SK-N-SH (cell line): ENCODE measurements at regions not wholly inside any gene's neighbourhood (a gene's known extent, or its start where the extent isn't known, plus 50 kb on each side); places are given as distances from the start of the nearest gene placed in this dataset.
A peak's percentile ranks its signal among the peaks of the same experiment; 100 is the strongest.

Experiments used
- CTCF ChIA-PET: fragments of 300-600, 350-600 bp; formaldehyde crosslinking; extraction: SDS; loops from one replicate; lab custom pipeline; 2021; lab: Yijun Ruan, JAX
- POLR2A ChIA-PET: fragments of 350-600 bp; sonication (Branson Sonifier 250); formaldehyde crosslinking; extraction: SDS; loops from one replicate; lab custom pipeline; 2020; ENCODE audit warnings: antibody characterized with exemption, inconsistent platforms; lab: Yijun Ruan, JAX
- DNase-seq: peaks from one replicate; pipeline ENCODE4 v3.0.0; 2012
- H2AFZ ChIP-seq: fragments of 200-600 bp; sonication (generic); 2 replicates; pipeline ENCODE4 v1.8.1; 2016; ENCODE audit warnings: antibody characterized with exemption, mild to moderate bottlenecking, low read depth
- H3F3A ChIP-seq: fragments of 200-600 bp; sonication (generic); replicated peaks from 2 replicates; pipeline ENCODE3; 2016; ENCODE audit warnings: antibody characterized with exemption, mild to moderate bottlenecking; ENCODE audit not compliant: insufficient read depth
- H3K27ac ChIP-seq, 2 experiments: fragments of 200-500 bp in 1 of 2; fragments of 200-600 bp in 1 of 2; sonication (Bioruptor generic) in 1 of 2; sonication (generic), shearing (Covaris generic) in 1 of 2; 2 replicates each; pipeline versions ENCODE4 v1.5.1 to v1.6.1; 2014 to 2016; ENCODE audit warnings: low read depth in 2 of 2, inconsistent platforms in 1 of 2, low read length in 1 of 2, mild to moderate bottlenecking in 1 of 2, mixed read lengths in 1 of 2
- H3K27me3 ChIP-seq: fragments of 200-600 bp; sonication (generic), shearing (Covaris generic); 2 replicates; pipeline ENCODE4 v1.6.1; 2016; ENCODE audit warnings: mixed run types; ENCODE audit not compliant: insufficient read depth
- H3K36me3 ChIP-seq, 2 experiments: fragments of 200-500 bp in 1 of 2; fragments of 200-600 bp in 1 of 2; sonication (Bioruptor generic) in 1 of 2; sonication (generic) in 1 of 2; replicated peaks in 1 of 2; 2 replicates each; pipeline versions ENCODE3 to v1.5.1; 2014 to 2016; ENCODE audit warnings: low read length in 1 of 2, mild to moderate bottlenecking in 1 of 2; ENCODE audit not compliant: insufficient read depth in 2 of 2, control insufficient read depth in 1 of 2
- H3K4me1 ChIP-seq, 2 experiments: fragments of 200-500 bp in 1 of 2; fragments of 200-600 bp in 1 of 2; sonication (Bioruptor generic) in 1 of 2; sonication (generic), shearing (Covaris generic) in 1 of 2; 2 replicates each; pipeline versions ENCODE4 v1.5.1 to v1.6.1; 2014 to 2016; ENCODE audit warnings: low read depth in 1 of 2, low read length in 1 of 2, mixed run types in 1 of 2; ENCODE audit not compliant: insufficient read depth in 2 of 2, control insufficient read depth in 1 of 2
- H3K4me2 ChIP-seq: fragments of 200-600 bp; sonication (generic), shearing (Covaris generic); 2 replicates; pipeline ENCODE4 v1.6.1; 2017; ENCODE audit warnings: mixed run types
- H3K4me3 ChIP-seq, 2 experiments: fragments of 200-500 bp in 1 of 2; fragments of 200-600 bp in 1 of 2; sonication (Bioruptor generic) in 1 of 2; sonication (generic), shearing (Covaris generic) in 1 of 2; 2 replicates each; pipeline versions ENCODE4 v1.5.1 to v1.8.1; 2014 to 2016; ENCODE audit warnings: low read depth in 2 of 2, inconsistent platforms in 1 of 2, low read length in 1 of 2, mild to moderate bottlenecking in 1 of 2, mixed read lengths in 1 of 2, moderate library complexity in 1 of 2
- H3K79me2 ChIP-seq: fragments of 200-600 bp; sonication (generic); 2 replicates; pipeline ENCODE4 v1.8.1; 2017; ENCODE audit warnings: mild to moderate bottlenecking; ENCODE audit not compliant: insufficient read depth
- H3K9ac ChIP-seq: fragments of 200-600 bp; sonication (generic); 2 replicates; pipeline ENCODE4 v1.6.1; 2017; ENCODE audit warnings: mixed run types
- H3K9me2 ChIP-seq: fragments of 200-600 bp; sonication (generic); 2 replicates; pipeline ENCODE4 v1.6.1; 2017; ENCODE audit warnings: mixed run types
- H3K9me3 ChIP-seq: fragments of 200-600 bp; sonication (generic); 2 replicates; pipeline ENCODE4 v1.6.1; 2017; ENCODE audit warnings: mixed run types, mild to moderate bottlenecking, moderate library complexity
- H4K20me1 ChIP-seq: fragments of 200-600 bp; sonication (generic); 2 replicates; pipeline ENCODE4 v1.6.1; 2017; ENCODE audit warnings: mild to moderate bottlenecking, mixed run types; ENCODE audit not compliant: insufficient read depth
- ELF1 ChIP-seq: IDR thresholded peaks from 2 replicates; pipeline ENCODE4 v1.4.0; 2012
- FOSL2 ChIP-seq: IDR thresholded peaks from 2 replicates; pipeline ENCODE4 v1.4.0; 2012; ENCODE audit warnings: low read depth, mild to moderate bottlenecking, moderate library complexity, borderline replicate concordance
- FOXM1 ChIP-seq: IDR thresholded peaks from 2 replicates; pipeline ENCODE4 v1.4.0; 2012; ENCODE audit warnings: low read depth, mild to moderate bottlenecking
- GABPA ChIP-seq: IDR thresholded peaks from 2 replicates; pipeline ENCODE4 v1.4.0; 2012; ENCODE audit warnings: low read depth, mild to moderate bottlenecking
- GATA2 ChIP-seq: sonication (generic); formaldehyde crosslinking; IDR thresholded peaks from 2 replicates; pipeline ENCODE4 v1.5.0; 2020; ENCODE audit warnings: mild to moderate bottlenecking, missing genetic modification reagents
- JUND ChIP-seq: IDR thresholded peaks from 2 replicates; pipeline ENCODE4 v1.4.0; 2012
- MAX ChIP-seq: IDR thresholded peaks from 2 replicates; pipeline ENCODE4 v1.4.0; 2012; ENCODE audit warnings: low read depth
- MEF2A ChIP-seq: IDR thresholded peaks from 2 replicates; pipeline ENCODE4 v1.4.0; 2012; ENCODE audit warnings: low read depth, borderline replicate concordance
- MXI1 ChIP-seq: IDR thresholded peaks from 2 replicates; pipeline ENCODE4 v1.6.1; 2012; ENCODE audit warnings: mild to moderate bottlenecking, low read depth, low read length, improper control_type of control experiment
- NRF1 ChIP-seq: IDR thresholded peaks from 2 replicates; pipeline ENCODE4 v1.6.1; 2012; ENCODE audit warnings: low read depth, mild to moderate bottlenecking, low read length
- POLR2AphosphoS5 ChIP-seq: IDR thresholded peaks from 2 replicates; pipeline ENCODE4 v1.6.1; 2012; ENCODE audit warnings: low read depth, low read length
- RAD21 ChIP-seq: IDR thresholded peaks from 2 replicates; pipeline ENCODE4 v1.6.1; 2012; ENCODE audit warnings: mild to moderate bottlenecking, low read length
- RCOR1 ChIP-seq: fragments of 150-350 bp; IDR thresholded peaks from 2 replicates; pipeline ENCODE4 v1.6.1; 2017; ENCODE audit warnings: antibody characterized with exemption, low read length
- RFX5 ChIP-seq: IDR thresholded peaks from 2 replicates; pipeline ENCODE4 v1.6.1; 2012; ENCODE audit warnings: mild to moderate bottlenecking, improper control_type of control experiment, low read length
- RXRA ChIP-seq: IDR thresholded peaks from 2 replicates; pipeline ENCODE4 v1.4.0; 2012; ENCODE audit warnings: low read depth, mild to moderate bottlenecking, borderline replicate concordance
- SIN3A ChIP-seq: IDR thresholded peaks from 2 replicates; pipeline ENCODE4 v1.6.1; 2012; ENCODE audit warnings: low read depth, mild to moderate bottlenecking, low read length, moderate library complexity, borderline replicate concordance
- SMC3 ChIP-seq: IDR thresholded peaks from 2 replicates; pipeline ENCODE4 v1.6.1; 2012; ENCODE audit warnings: low read depth, low read length, improper control_type of control experiment
- TCF12 ChIP-seq: IDR thresholded peaks from 2 replicates; pipeline ENCODE4 v1.4.0; 2012
- TEAD4 ChIP-seq: IDR thresholded peaks from 2 replicates; pipeline ENCODE4 v1.4.0; 2012; ENCODE audit warnings: mild to moderate bottlenecking, borderline replicate concordance; ENCODE audit not compliant: insufficient read depth
- USF1 ChIP-seq: IDR thresholded peaks from 2 replicates; pipeline ENCODE4 v1.4.0; 2012; ENCODE audit warnings: low read depth, borderline replicate concordance
- YY1 ChIP-seq: IDR thresholded peaks from 2 replicates; pipeline ENCODE4 v1.4.0; 2012; ENCODE audit warnings: low read depth, mild to moderate bottlenecking
- WGBS: methylation state at CpG from one replicate; pipeline ENCODE4 v1.1.6; 2017; ENCODE audit warnings: low lambda C conversion rate; 5-methylcytosine and 5-hydroxymethylcytosine counted together
- TF ChIP-seq, protein P1 (sequence below): IDR thresholded peaks from 2 replicates; pipeline ENCODE4; 2012
- TF ChIP-seq, protein P2 (sequence below): IDR thresholded peaks from 2 replicates; pipeline ENCODE4 v1.4.0; 2012; ENCODE audit warnings: low read depth, borderline replicate concordance
- TF ChIP-seq, protein P3 (sequence below): fragments of 200-600 bp; sonication (generic); IDR thresholded peaks from 2 replicates; pipeline ENCODE4 v1.6.1; 2017; ENCODE audit warnings: antibody characterized with exemption, mild to moderate bottlenecking, moderate library complexity

GRCh38 chr21:23695443-23695842 is 1911.8 kb downstream of the MRPL39 start:
- H3K4me1 ChIP-seq: no peaks in the 10 kb centered on the region

GRCh38 chr21:23694390-23694789 is 1912.9 kb downstream of the MRPL39 start:
- H3K4me1 ChIP-seq: no peaks in the 10 kb centered on the region
- H2AFZ ChIP-seq: no peak overlapping the region
- no peaks in the 10 kb centered on the region for H3K79me2 ChIP-seq
- H4K20me1 ChIP-seq: no peaks in the 10 kb centered on the region
- no peak overlapping the region for H3K27ac ChIP-seq
- no peak overlapping the region for H3K9ac ChIP-seq
- H3F3A ChIP-seq: no peaks in the 10 kb centered on the region
- no peaks in the 10 kb centered on the region for H3K9me2 ChIP-seq
- ChIA-PET CTCF (interaction anchor here (0.7 to 2.5 kb wide), 6 partner anchors 10 to 1772 kb away, joined by 3 to 10 read pairs (median 4); no protein-coding TSS in a partner anchor), POLR2A (no interaction called here)
- H3K36me3 ChIP-seq: no peaks in the 10 kb centered on the region
- no peaks in the 10 kb centered on the region for H3K27me3 ChIP-seq
- no peak for DNase-seq
- H3K4me3 ChIP-seq: no peak overlapping the region
- no peaks in the 10 kb centered on the region for H3K9me3 ChIP-seq
- H3K4me2 ChIP-seq: no peak overlapping the region
- TF ChIP-seq JUND: no peak
- TF ChIP-seq SMC3: no peak; the same call in 1 of the 2 replicates
- TF ChIP-seq MEF2A: no peak
- no peak for TF ChIP-seq TEAD4
- no peak for TF ChIP-seq SIN3A
- TF ChIP-seq RAD21: peak; percentile 42
- TF ChIP-seq RXRA: no peak
- no peak for TF ChIP-seq FOXM1
- no peak for TF ChIP-seq RFX5
- TF ChIP-seq USF1: no peak
- no peak for TF ChIP-seq MAX

More at GRCh38 chr21:23695443-23695842, 1911.8 kb downstream of the MRPL39 start:
- no peak overlapping the region for H3K4me3 ChIP-seq
- no peak for DNase-seq
- H3F3A ChIP-seq: no peaks in the 10 kb centered on the region
- TF ChIP-seq NRF1: no peak
- TF ChIP-seq FOSL2: no peak
- TF ChIP-seq POLR2AphosphoS5: no peak
- TF ChIP-seq, protein P1, sequence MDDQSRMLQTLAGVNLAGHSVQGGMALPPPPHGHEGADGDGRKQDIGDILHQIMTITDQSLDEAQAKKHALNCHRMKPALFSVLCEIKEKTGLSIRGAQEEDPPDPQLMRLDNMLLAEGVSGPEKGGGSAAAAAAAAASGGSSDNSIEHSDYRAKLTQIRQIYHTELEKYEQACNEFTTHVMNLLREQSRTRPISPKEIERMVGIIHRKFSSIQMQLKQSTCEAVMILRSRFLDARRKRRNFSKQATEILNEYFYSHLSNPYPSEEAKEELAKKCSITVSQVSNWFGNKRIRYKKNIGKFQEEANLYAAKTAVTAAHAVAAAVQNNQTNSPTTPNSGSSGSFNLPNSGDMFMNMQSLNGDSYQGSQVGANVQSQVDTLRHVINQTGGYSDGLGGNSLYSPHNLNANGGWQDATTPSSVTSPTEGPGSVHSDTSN: no peak
- no peak for TF ChIP-seq MXI1
- TF ChIP-seq RXRA: no peak
- no peak for TF ChIP-seq GABPA
- TF ChIP-seq SIN3A: no peak
- no peak for TF ChIP-seq RAD21
- no peak for TF ChIP-seq GATA2
- TF ChIP-seq RCOR1: no peak
- no peak for TF ChIP-seq TCF12
- no peak for TF ChIP-seq YY1
- TF ChIP-seq, protein P2, sequence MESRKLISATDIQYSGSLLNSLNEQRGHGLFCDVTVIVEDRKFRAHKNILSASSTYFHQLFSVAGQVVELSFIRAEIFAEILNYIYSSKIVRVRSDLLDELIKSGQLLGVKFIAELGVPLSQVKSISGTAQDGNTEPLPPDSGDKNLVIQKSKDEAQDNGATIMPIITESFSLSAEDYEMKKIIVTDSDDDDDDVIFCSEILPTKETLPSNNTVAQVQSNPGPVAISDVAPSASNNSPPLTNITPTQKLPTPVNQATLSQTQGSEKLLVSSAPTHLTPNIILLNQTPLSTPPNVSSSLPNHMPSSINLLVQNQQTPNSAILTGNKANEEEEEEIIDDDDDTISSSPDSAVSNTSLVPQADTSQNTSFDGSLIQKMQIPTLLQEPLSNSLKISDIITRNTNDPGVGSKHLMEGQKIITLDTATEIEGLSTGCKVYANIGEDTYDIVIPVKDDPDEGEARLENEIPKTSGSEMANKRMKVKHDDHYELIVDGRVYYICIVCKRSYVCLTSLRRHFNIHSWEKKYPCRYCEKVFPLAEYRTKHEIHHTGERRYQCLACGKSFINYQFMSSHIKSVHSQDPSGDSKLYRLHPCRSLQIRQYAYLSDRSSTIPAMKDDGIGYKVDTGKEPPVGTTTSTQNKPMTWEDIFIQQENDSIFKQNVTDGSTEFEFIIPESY: no peak
- TF ChIP-seq TEAD4: no peak
- TF ChIP-seq, protein P3, sequence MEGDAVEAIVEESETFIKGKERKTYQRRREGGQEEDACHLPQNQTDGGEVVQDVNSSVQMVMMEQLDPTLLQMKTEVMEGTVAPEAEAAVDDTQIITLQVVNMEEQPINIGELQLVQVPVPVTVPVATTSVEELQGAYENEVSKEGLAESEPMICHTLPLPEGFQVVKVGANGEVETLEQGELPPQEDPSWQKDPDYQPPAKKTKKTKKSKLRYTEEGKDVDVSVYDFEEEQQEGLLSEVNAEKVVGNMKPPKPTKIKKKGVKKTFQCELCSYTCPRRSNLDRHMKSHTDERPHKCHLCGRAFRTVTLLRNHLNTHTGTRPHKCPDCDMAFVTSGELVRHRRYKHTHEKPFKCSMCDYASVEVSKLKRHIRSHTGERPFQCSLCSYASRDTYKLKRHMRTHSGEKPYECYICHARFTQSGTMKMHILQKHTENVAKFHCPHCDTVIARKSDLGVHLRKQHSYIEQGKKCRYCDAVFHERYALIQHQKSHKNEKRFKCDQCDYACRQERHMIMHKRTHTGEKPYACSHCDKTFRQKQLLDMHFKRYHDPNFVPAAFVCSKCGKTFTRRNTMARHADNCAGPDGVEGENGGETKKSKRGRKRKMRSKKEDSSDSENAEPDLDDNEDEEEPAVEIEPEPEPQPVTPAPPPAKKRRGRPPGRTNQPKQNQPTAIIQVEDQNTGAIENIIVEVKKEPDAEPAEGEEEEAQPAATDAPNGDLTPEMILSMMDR: no peak
- no peak for TF ChIP-seq ELF1
- 50% methylated on average over 5 of the region's 5 CpGs for WGBS
- H3K9me2 ChIP-seq: no peaks in the 10 kb centered on the region
- no peak overlapping the region for H2AFZ ChIP-seq
- H4K20me1 ChIP-seq: no peaks in the 10 kb centered on the region
- no peak overlapping the region for H3K27ac ChIP-seq
- H3K9me3 ChIP-seq: no peaks in the 10 kb centered on the region
- ChIA-PET POLR2A (no interaction called here), CTCF (interaction anchor here (0.9 to 2.5 kb wide), 5 partner anchors 9 to 904 kb away, joined by 3 to 10 read pairs (median 4); no protein-coding TSS in a partner anchor)
- no peaks in the 10 kb centered on the region for H3K27me3 ChIP-seq
- no peaks in the 10 kb centered on the region for H3K79me2 ChIP-seq
- H3K9ac ChIP-seq: no peak overlapping the region
- H3K36me3 ChIP-seq: no peaks in the 10 kb centered on the region
- H3K4me2 ChIP-seq: no peak overlapping the region
